ENCODE measurements at regions not wholly inside any gene's neighbourhood (a gene's known extent, or its start where the extent isn't known, plus 50 kb on each side); places are given as distances from the start of the nearest gene placed in this dataset.

DNA sequence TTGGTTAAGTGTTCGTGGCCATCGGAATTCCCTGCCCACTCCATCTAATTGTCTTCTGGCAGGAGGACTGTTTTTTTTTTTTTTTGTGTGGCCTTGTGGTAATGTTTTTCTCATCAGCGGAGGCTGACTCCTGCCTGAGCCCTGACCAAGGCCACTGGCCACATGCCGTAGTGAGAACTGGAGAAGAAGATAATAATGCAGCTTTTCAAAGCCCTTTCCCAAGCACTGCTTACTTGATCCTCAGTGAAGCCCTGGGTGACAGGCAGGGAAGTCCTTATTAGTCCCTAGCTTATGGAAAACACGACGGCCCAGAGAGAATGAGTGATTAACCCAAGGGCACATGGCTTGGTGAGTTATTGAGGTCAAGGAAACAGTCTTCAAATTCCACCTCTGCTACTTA lies 71.2 kb downstream of the ADM start:
- H3K27ac ChIP-seq (replicated peaks) = no peak overlapping the region
- intact Hi-C loops (cut with micrococcal nuclease) = no loop called here
- no peak for DNase-seq
- no peaks in the 10 kb centered on the region for H3K9me3 ChIP-seq (replicated peaks)
- TF ChIP-seq, protein P1, sequence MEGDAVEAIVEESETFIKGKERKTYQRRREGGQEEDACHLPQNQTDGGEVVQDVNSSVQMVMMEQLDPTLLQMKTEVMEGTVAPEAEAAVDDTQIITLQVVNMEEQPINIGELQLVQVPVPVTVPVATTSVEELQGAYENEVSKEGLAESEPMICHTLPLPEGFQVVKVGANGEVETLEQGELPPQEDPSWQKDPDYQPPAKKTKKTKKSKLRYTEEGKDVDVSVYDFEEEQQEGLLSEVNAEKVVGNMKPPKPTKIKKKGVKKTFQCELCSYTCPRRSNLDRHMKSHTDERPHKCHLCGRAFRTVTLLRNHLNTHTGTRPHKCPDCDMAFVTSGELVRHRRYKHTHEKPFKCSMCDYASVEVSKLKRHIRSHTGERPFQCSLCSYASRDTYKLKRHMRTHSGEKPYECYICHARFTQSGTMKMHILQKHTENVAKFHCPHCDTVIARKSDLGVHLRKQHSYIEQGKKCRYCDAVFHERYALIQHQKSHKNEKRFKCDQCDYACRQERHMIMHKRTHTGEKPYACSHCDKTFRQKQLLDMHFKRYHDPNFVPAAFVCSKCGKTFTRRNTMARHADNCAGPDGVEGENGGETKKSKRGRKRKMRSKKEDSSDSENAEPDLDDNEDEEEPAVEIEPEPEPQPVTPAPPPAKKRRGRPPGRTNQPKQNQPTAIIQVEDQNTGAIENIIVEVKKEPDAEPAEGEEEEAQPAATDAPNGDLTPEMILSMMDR (IDR thresholded peaks at IDR 0.05; ENCODE audit: borderline replicate concordance) = no peak
- H3K27me3 ChIP-seq (ENCODE audit: low read depth) = no peaks in the 10 kb centered on the region
- H3K36me3 ChIP-seq = no peaks in the 10 kb centered on the region
- no peak overlapping the region for H3K4me3 ChIP-seq
- peaks cover 18% of the 10 kb centered on the region for H3K4me1 ChIP-seq

DNA sequence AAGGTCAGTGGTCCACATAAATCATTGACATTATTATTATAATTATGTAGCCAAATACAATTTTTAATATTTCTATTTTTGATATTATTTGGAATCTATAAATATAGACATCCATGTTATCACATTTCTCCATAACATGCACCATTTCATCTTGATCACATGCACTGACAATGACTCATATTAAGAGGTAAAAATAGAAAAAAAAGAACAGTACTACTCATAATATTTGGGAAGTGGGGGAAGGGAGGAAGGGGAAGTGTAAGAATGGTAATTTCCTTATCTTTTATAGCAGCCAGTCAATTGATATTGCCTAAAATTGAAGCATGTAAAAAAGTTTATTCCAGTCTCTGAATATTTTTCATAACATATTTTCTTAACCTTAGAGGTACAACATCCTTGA lies 72.3 kb downstream of the ADM start:
- intact Hi-C loops (cut with micrococcal nuclease) = no loop called here
- H3K9me3 ChIP-seq (replicated peaks) = no peaks in the 10 kb centered on the region
- no peak overlapping the region for H3K27ac ChIP-seq (replicated peaks)
- DNase-seq = no peak
- no peaks in the 10 kb centered on the region for H3K27me3 ChIP-seq (ENCODE audit: low read depth)
- no peaks in the 10 kb centered on the region for H3K36me3 ChIP-seq
- H3K4me3 ChIP-seq = no peak overlapping the region
- H3K4me1 ChIP-seq = peaks cover 18% of the 10 kb centered on the region
- TF ChIP-seq, protein P1 (IDR thresholded peaks at IDR 0.05; ENCODE audit: borderline replicate concordance) = no peak

DNA sequence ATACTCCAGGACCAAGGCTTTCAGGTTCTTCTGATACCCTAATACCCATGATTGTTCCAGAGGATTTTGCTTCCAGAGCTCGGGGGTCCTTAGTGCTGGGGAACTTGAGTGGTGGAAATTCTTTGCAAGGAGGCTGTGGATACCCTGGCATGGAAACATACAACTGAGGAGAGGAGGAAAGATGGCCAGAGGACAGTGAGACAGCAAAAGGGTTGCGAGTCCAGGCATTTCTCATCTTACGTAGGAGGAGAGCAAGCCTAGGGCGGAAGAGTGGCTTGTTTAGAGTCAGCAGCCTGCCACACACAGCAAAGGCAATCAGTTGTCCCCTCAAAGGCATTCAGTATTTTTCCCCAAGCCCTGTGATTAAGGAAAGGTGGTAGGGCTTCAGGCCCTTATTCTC lies 73.5 kb downstream of the ADM start:
- no peak overlapping the region for H3K4me3 ChIP-seq
- no peaks in the 10 kb centered on the region for H3K36me3 ChIP-seq
- intact Hi-C loops (cut with micrococcal nuclease) = no loop called here
- H3K4me1 ChIP-seq = peaks cover 17% of the 10 kb centered on the region
- no peaks in the 10 kb centered on the region for H3K9me3 ChIP-seq (replicated peaks)
- no peaks in the 10 kb centered on the region for H3K27me3 ChIP-seq (ENCODE audit: low read depth)
- TF ChIP-seq, protein P1 (IDR thresholded peaks at IDR 0.05; ENCODE audit: borderline replicate concordance) = no peak
- no peak for DNase-seq
- H3K27ac ChIP-seq (replicated peaks) = no peak overlapping the region

DNA sequence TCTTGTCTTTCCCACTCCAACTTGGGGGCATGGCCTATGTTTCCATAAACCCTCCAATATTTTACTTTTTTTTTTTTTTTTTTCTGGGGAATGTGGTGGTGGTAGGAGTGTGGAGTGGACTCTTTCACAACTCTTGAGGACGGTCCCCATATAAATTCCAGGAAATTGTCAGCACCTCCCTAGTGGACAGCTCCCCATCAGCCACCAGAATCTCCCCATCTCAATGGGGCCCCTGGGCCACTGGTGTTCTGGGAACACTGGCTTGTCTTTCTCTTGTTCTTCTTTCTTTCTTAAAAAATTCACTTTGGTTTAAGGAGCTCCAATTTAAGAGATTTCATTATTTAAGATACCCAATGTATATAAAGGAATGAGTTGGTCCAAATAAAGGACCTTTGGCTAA lies 74.1 kb downstream of the ADM start:
- TF ChIP-seq, protein P1 (IDR thresholded peaks at IDR 0.05; ENCODE audit: borderline replicate concordance) = no peak
- H3K4me1 ChIP-seq = peaks cover 14% of the 10 kb centered on the region
- H3K4me3 ChIP-seq = no peak overlapping the region
- no peaks in the 10 kb centered on the region for H3K36me3 ChIP-seq
- no peak overlapping the region for H3K27ac ChIP-seq (replicated peaks)
- intact Hi-C loops (cut with micrococcal nuclease) = no loop called here
- H3K27me3 ChIP-seq (ENCODE audit: low read depth) = no peaks in the 10 kb centered on the region
- DNase-seq = no peak
- H3K9me3 ChIP-seq (replicated peaks) = no peaks in the 10 kb centered on the region

DNA sequence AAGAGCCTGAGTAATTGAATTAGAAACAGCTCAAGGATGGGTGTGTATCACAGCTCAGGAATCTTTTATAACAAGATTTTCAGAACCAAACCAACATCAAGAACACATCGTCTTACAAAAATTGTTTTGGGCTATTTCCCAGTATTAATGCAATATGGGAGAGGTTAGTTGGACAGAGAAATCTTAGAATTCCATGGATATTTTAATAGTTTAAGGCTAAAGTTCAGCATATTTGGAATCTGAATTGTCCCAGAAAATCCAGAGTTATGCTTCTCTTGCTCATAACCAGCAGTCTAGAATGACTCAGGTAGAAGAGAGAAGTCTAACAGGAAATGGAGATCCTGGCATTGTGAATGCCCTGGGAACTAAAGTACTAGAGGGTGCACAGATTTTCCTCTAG lies 74.6 kb downstream of the ADM start:
- no peaks in the 10 kb centered on the region for H3K36me3 ChIP-seq
- no peaks in the 10 kb centered on the region for H3K27me3 ChIP-seq (ENCODE audit: low read depth)
- H3K4me3 ChIP-seq = no peak overlapping the region
- intact Hi-C loops (cut with micrococcal nuclease) = no loop called here
- H3K4me1 ChIP-seq = peaks cover 14% of the 10 kb centered on the region
- no peaks in the 10 kb centered on the region for H3K9me3 ChIP-seq (replicated peaks)
- H3K27ac ChIP-seq (replicated peaks) = no peak overlapping the region
- TF ChIP-seq, protein P1 (IDR thresholded peaks at IDR 0.05; ENCODE audit: borderline replicate concordance) = no peak
- no peak for DNase-seq

All from left ventricle myocardium inferior (tissue), 1 donor.